ENCODE measurements at regions not wholly inside any gene's neighbourhood (a gene's known extent, or its start where the extent isn't known, plus 50 kb on each side); places are given as distances from the start of the nearest gene placed in this dataset.

- FAIRE-seq (no peak), DNase-seq (ENCODE audit: insufficient read length, low spot score) (no peak)
Observed at GRCh38 chr10:78290131-78290750, 256.6 kb downstream of the RPS24 start.

GRCh38 chr10:78291722-78292121 lies 258.1 kb downstream of the RPS24 start:
- FAIRE-seq (no peak), DNase-seq (ENCODE audit: insufficient read length, low spot score) (no peak)

- DNase-seq (ENCODE audit: insufficient read length, low spot score) (no peak), FAIRE-seq (no peak)
Observed at GRCh38 chr10:78292250-78292981, 258.8 kb downstream of the RPS24 start.

- no peak for FAIRE-seq
- DNase-seq (ENCODE audit: insufficient read length, low spot score) = no peak
Observed at GRCh38 chr10:78292982-78293865, 259.6 kb downstream of the RPS24 start.

GRCh38 chr10:78295242-78295641 lies 261.6 kb downstream of the RPS24 start:
- DNase-seq (ENCODE audit: insufficient read length, low spot score) (no peak), FAIRE-seq (no peak)

GRCh38 chr10:78296785-78297184 lies 263.1 kb downstream of the RPS24 start:
- no peak for FAIRE-seq
- no peak for DNase-seq (ENCODE audit: insufficient read length, low spot score)

- FAIRE-seq (no peak), DNase-seq (ENCODE audit: insufficient read length, low spot score) (no peak)
Observed at GRCh38 chr10:78297997-78298396, 264.3 kb downstream of the RPS24 start.

GRCh38 chr10:78298835-78299234 lies 265.2 kb downstream of the RPS24 start:
- DNase-seq (ENCODE audit: insufficient read length, low spot score) (no peak), FAIRE-seq (no peak)

GRCh38 chr10:78299851-78300468 lies 266.3 kb downstream of the RPS24 start:
- no peak for DNase-seq (ENCODE audit: insufficient read length, low spot score)

GRCh38 chr10:78300526-78300925 lies 266.9 kb downstream of the RPS24 start:
- FAIRE-seq (no peak), DNase-seq (ENCODE audit: insufficient read length, low spot score) (no peak)

More at GRCh38 chr10:78299851-78300468, 266.3 kb downstream of the RPS24 start:
- no peak for FAIRE-seq

GRCh38 chr10:78301481-78301880 lies 267.8 kb downstream of the RPS24 start:
- DNase-seq (ENCODE audit: insufficient read length, low spot score) = no peak
- FAIRE-seq = no peak

GRCh38 chr10:78301891-78302738 lies 268.5 kb downstream of the RPS24 start:
- DNase-seq (ENCODE audit: insufficient read length, low spot score) = no peak
- FAIRE-seq = peak; percentile 54

GRCh38 chr10:78302739-78302988 lies 269.0 kb downstream of the RPS24 start:
- DNase-seq (ENCODE audit: insufficient read length, low spot score) (no peak), FAIRE-seq (no peak)

- DNase-seq (ENCODE audit: insufficient read length, low spot score) = peak; percentile 90
- FAIRE-seq = peak; percentile 94
Observed at GRCh38 chr10:78302989-78303854, 269.6 kb downstream of the RPS24 start.

GRCh38 chr10:78304091-78305045 lies 270.7 kb downstream of the RPS24 start:
- no peak for DNase-seq (ENCODE audit: insufficient read length, low spot score)
- no peak for FAIRE-seq

- DNase-seq (ENCODE audit: insufficient read length, low spot score) (no peak), FAIRE-seq (no peak)
Observed at GRCh38 chr10:78305311-78305710, 271.6 kb downstream of the RPS24 start.

- DNase-seq (ENCODE audit: insufficient read length, low spot score) = no peak
- FAIRE-seq = no peak
Observed at GRCh38 chr10:78306358-78306757, 272.7 kb downstream of the RPS24 start.

- FAIRE-seq = no peak
- no peak for DNase-seq (ENCODE audit: insufficient read length, low spot score)
Observed at GRCh38 chr10:78307576-78307975, 273.9 kb downstream of the RPS24 start.

Data from GM19239 (cell line).